HUES64 (cell line): ENCODE measurements at regions not wholly inside any gene's neighbourhood (a gene's known extent, or its start where the extent isn't known, plus 50 kb on each side); places are given as distances from the start of the nearest gene placed in this dataset.

ENCODE experiments used
- H3K27ac ChIP-seq: 2 replicates; pipeline ENCODE4 v1.7.0; 2013; ENCODE audit warnings: low read depth, low read length, inconsistent platforms
- H3K27me3 ChIP-seq: 2 replicates; pipeline ENCODE4 v1.6.1; 2013; ENCODE audit warnings: mild to moderate bottlenecking, low read length; ENCODE audit not compliant: insufficient read depth
- H3K36me3 ChIP-seq: 2 replicates; pipeline ENCODE4 v1.6.1; 2013; ENCODE audit warnings: mild to moderate bottlenecking, low read length; ENCODE audit not compliant: insufficient read depth
- H3K4me1 ChIP-seq: 2 replicates; pipeline ENCODE4 v1.6.1; 2013; ENCODE audit warnings: mild to moderate bottlenecking, low read length, moderate library complexity; ENCODE audit not compliant: insufficient read depth
- H3K4me3 ChIP-seq: 2 replicates; pipeline ENCODE4 v1.5.1; 2013; ENCODE audit warnings: mild to moderate bottlenecking, low read length, moderate library complexity
- H3K9ac ChIP-seq: 2 replicates; pipeline ENCODE4 v1.6.1; 2013; ENCODE audit warnings: mild to moderate bottlenecking, low read depth, low read length
- H3K9me3 ChIP-seq: 2 replicates; pipeline ENCODE4 v1.6.1; 2013; ENCODE audit warnings: low read depth, low read length; ENCODE audit not compliant: insufficient read depth
- WGBS: fragments of 150-250, 120-280 bp; methylation state at CpG from one replicate; pipeline ENCODE4 v1.1.7; 2013; ENCODE audit warnings: missing lambda C conversion rate; 5-methylcytosine and 5-hydroxymethylcytosine counted together

GRCh38 chr1:56309065-56309464 lies 270.3 kb downstream of the PLPP3 start:
- Histone ChIP-seq H3K27me3 (no peaks in the 10 kb centered on the region), H3K27ac (no peak overlapping the region), H3K9ac (no peak overlapping the region), H3K4me3 (no peak overlapping the region), H3K9me3 (no peaks in the 10 kb centered on the region), H3K36me3 (no peaks in the 10 kb centered on the region), H3K4me1 (no peaks in the 10 kb centered on the region)
- 74% methylated on average over 1 of the region's 1 CpG for WGBS

- H3K9ac ChIP-seq, result no peak overlapping the region
- 93% methylated on average over 4 of the region's 4 CpGs for WGBS
- no peak overlapping the region for H3K4me3 ChIP-seq
- no peaks in the 10 kb centered on the region for H3K27me3 ChIP-seq
- H3K4me1 ChIP-seq, result no peaks in the 10 kb centered on the region
- H3K27ac ChIP-seq, result no peak overlapping the region
- H3K36me3 ChIP-seq, result no peaks in the 10 kb centered on the region
- no peaks in the 10 kb centered on the region for H3K9me3 ChIP-seq
Observed at GRCh38 chr1:56304975-56305374, 274.4 kb downstream of the PLPP3 start.

DNA sequence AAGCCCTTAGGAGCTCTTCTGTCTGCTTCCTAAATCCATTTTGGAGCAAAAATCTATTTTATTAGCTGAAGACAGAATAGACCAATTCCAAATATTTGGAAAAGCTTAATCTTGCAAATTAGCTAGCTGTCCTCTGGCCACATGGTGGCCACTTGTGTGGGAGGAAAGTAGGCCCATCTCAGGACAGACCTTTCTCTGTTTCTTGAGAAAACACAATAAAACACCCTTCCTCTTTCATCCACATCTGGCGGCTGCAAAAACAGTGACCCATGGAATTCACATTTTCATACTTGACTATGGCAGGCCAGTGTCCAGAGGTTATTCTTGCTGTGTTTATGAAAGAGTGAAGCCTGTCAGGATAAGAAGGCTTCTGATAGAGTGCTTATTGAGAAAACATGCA lies 275.6 kb downstream of the PLPP3 start:
- no peaks in the 10 kb centered on the region for H3K4me1 ChIP-seq
- WGBS, result 88% methylated on average over 1 of the region's 1 CpG

GRCh38 chr1:56302878-56303277 lies 276.5 kb downstream of the PLPP3 start:
- 83% methylated on average over 1 of the region's 2 CpGs for WGBS
- H3K36me3 ChIP-seq, result no peaks in the 10 kb centered on the region
- no peaks in the 10 kb centered on the region for H3K4me1 ChIP-seq
- H3K9me3 ChIP-seq, result no peaks in the 10 kb centered on the region
- no peak overlapping the region for H3K27ac ChIP-seq
- no peak overlapping the region for H3K9ac ChIP-seq
- H3K4me3 ChIP-seq, result no peak overlapping the region
- H3K27me3 ChIP-seq, result no peaks in the 10 kb centered on the region

More for the DNA sequence above, 275.6 kb downstream of the PLPP3 start:
- Histone ChIP-seq H3K4me3 (no peak overlapping the region), H3K9me3 (no peaks in the 10 kb centered on the region), H3K36me3 (no peaks in the 10 kb centered on the region), H3K27ac (no peak overlapping the region), H3K9ac (no peak overlapping the region), H3K27me3 (no peaks in the 10 kb centered on the region)

GRCh38 chr1:56301791-56302190 lies 277.6 kb downstream of the PLPP3 start:
- Histone ChIP-seq H3K9ac (no peak overlapping the region), H3K27ac (no peak overlapping the region), H3K36me3 (no peaks in the 10 kb centered on the region), H3K4me3 (no peak overlapping the region), H3K4me1 (no peaks in the 10 kb centered on the region), H3K27me3 (no peaks in the 10 kb centered on the region), H3K9me3 (no peaks in the 10 kb centered on the region)
- 94% methylated on average over 5 of the region's 5 CpGs for WGBS

- Histone ChIP-seq H3K9me3 (no peaks in the 10 kb centered on the region), H3K27ac (no peak overlapping the region), H3K4me1 (no peaks in the 10 kb centered on the region), H3K4me3 (no peak overlapping the region), H3K36me3 (no peaks in the 10 kb centered on the region), H3K27me3 (no peaks in the 10 kb centered on the region), H3K9ac (no peak overlapping the region)
- 100% methylated on average over 1 of the region's 1 CpG for WGBS
Observed at GRCh38 chr1:56300836-56301235, 278.5 kb downstream of the PLPP3 start.

DNA sequence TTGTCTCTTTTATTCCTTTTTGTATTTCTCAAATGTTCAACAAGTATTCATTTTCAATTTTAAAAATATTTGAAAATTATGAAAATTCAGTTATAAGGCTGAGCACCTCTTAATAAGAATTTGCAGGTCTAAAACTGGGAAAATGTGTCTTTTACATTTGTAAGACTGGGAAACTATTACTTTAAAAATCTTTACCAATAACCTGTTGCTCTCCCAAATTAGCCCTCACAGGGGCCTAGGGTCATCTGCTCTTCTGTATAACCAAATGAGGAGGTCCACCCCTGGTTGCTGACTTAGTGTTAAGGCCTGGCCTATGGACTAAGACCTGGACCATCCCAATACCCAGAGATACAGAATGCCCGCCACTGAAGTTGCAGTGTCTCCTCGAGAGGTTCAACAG lies 280.5 kb downstream of the PLPP3 start:
- Histone ChIP-seq H3K9me3 (no peaks in the 10 kb centered on the region), H3K27me3 (no peaks in the 10 kb centered on the region), H3K4me1 (no peaks in the 10 kb centered on the region), H3K36me3 (no peaks in the 10 kb centered on the region), H3K27ac (no peak overlapping the region), H3K9ac (no peak overlapping the region), H3K4me3 (no peak overlapping the region)
- 97% methylated on average over 2 of the region's 2 CpGs for WGBS

DNA sequence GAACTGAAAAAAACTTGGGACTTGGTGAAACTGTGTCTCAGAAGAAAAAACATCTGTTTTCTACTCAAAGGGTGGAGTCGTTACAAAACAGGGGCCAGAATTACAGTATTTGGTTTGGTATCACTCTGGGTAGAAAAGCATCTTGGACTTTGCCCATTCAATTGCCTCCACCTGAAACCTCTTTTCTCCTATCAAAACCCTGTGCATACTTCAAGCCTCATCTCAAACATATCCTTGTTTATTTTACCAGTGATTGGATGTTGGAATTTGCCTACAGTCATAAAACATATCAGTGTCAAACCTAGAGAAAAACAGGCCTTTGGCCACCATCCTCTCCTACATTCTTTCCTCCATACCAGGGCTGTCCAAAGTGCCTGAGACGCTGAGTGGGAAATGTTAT lies 281.5 kb downstream of the PLPP3 start:
- Histone ChIP-seq H3K4me1 (no peaks in the 10 kb centered on the region), H3K27ac (no peak overlapping the region), H3K9me3 (no peaks in the 10 kb centered on the region), H3K4me3 (no peak overlapping the region), H3K36me3 (no peaks in the 10 kb centered on the region), H3K27me3 (no peaks in the 10 kb centered on the region), H3K9ac (no peak overlapping the region)
- 83% methylated on average over 2 of the region's 2 CpGs for WGBS

GRCh38 chr1:56297208-56297607 lies 282.2 kb downstream of the PLPP3 start:
- H3K9me3 ChIP-seq, result no peaks in the 10 kb centered on the region
- no peak overlapping the region for H3K27ac ChIP-seq
- no peak overlapping the region for H3K9ac ChIP-seq
- no peaks in the 10 kb centered on the region for H3K4me1 ChIP-seq
- no peaks in the 10 kb centered on the region for H3K36me3 ChIP-seq
- H3K4me3 ChIP-seq, result no peak overlapping the region
- 94% methylated on average over 1 of the region's 2 CpGs for WGBS
- no peaks in the 10 kb centered on the region for H3K27me3 ChIP-seq

- WGBS, result 94% methylated on average over 4 of the region's 4 CpGs
- Histone ChIP-seq H3K9me3 (no peaks in the 10 kb centered on the region), H3K36me3 (no peaks in the 10 kb centered on the region), H3K27me3 (no peaks in the 10 kb centered on the region), H3K27ac (no peak overlapping the region), H3K9ac (no peak overlapping the region), H3K4me1 (peaks cover 6% of the 10 kb centered on the region), H3K4me3 (no peak overlapping the region)
Observed at GRCh38 chr1:56295949-56296929, 283.1 kb downstream of the PLPP3 start.

GRCh38 chr1:56291374-56291919 lies 287.9 kb downstream of the PLPP3 start:
- no peaks in the 10 kb centered on the region for H3K27me3 ChIP-seq
- H3K9me3 ChIP-seq, result no peaks in the 10 kb centered on the region
- H3K4me3 ChIP-seq, result no peak overlapping the region
- WGBS, result 61% methylated on average over 5 of the region's 5 CpGs
- peaks cover 17% of the 10 kb centered on the region for H3K4me1 ChIP-seq
- H3K9ac ChIP-seq, result no peak overlapping the region
- H3K27ac ChIP-seq, result no peak overlapping the region
- H3K36me3 ChIP-seq, result no peaks in the 10 kb centered on the region
